ENCODE measurements at regions not wholly inside any gene's neighbourhood (a gene's known extent, or its start where the extent isn't known, plus 50 kb on each side); places are given as distances from the start of the nearest gene placed in this dataset.

DNA sequence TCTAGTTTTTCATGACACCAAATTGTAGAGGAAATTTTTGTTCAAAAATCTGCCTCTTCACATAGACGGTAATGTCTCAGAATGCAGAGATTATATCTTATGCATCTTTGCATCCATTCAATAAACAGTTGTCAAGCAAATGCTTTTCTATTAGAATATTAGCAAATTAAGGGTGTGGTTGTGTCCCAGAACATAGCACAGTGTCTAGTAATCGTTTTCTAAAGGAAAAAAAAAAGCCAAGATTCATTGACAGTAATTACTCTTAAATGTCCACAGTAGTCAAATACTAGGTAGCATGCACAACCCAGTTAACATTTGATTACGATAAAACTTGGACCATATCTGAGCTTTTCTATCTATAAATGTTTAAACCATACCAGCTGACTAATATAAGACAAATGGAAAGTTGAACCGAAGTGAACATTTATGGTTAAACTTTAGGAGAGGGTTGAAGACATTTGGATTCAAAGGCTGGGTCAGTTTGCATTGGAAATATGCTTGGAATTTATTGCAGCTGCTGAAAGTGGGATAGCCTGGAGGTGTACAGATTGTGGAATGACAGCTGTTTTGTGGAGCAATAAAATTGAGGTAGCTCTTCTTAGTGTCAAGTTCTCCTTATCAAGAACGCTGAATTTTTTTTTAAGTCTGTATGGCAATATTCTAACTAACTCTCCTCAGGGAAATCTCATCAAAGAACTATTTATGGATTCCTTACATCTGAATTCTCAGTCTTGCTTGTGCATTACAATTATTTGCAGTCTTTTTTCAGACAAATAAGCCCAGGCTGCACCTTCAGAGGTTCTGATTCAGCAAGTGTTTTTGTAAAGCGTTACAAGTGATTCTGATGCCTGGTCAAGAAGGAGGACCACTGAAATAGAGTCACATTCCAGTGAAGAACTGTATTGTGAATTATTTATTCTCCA, 66.7 kb upstream of the ATP2B1 start:
- TF ChIP-seq, protein P1, sequence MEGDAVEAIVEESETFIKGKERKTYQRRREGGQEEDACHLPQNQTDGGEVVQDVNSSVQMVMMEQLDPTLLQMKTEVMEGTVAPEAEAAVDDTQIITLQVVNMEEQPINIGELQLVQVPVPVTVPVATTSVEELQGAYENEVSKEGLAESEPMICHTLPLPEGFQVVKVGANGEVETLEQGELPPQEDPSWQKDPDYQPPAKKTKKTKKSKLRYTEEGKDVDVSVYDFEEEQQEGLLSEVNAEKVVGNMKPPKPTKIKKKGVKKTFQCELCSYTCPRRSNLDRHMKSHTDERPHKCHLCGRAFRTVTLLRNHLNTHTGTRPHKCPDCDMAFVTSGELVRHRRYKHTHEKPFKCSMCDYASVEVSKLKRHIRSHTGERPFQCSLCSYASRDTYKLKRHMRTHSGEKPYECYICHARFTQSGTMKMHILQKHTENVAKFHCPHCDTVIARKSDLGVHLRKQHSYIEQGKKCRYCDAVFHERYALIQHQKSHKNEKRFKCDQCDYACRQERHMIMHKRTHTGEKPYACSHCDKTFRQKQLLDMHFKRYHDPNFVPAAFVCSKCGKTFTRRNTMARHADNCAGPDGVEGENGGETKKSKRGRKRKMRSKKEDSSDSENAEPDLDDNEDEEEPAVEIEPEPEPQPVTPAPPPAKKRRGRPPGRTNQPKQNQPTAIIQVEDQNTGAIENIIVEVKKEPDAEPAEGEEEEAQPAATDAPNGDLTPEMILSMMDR (IDR thresholded peaks at IDR 0.05; ENCODE audit: low read depth, low read length, poor library complexity, severe bottlenecking), result no peak
- no peak for TF ChIP-seq EZH2phosphoT487 (IDR thresholded peaks at IDR 0.05; ENCODE audit: borderline replicate concordance, low read length)
